GM12892 (cell line): ENCODE measurements at regions not wholly inside any gene's neighbourhood (a gene's known extent, or its start where the extent isn't known, plus 50 kb on each side); places are given as distances from the start of the nearest gene placed in this dataset.

Experiments used
- DNase-seq: peaks from one replicate; pipeline ENCODE4 v3.0.0; 2011; ENCODE audit not compliant: insufficient read length
- FAIRE-seq: peaks from 2 replicates; lab custom pipeline; 2011; peaks lifted over from hg19 to GRCh38; lab: Jason Lieb, UNC
- POLR2A ChIP-seq: IDR thresholded peaks from 2 replicates; pipeline ENCODE4 v1.6.1; 2011; ENCODE audit warnings: low read depth, low read length, control low read depth
- POLR2AphosphoS5 ChIP-seq: IDR thresholded peaks from 2 replicates; pipeline ENCODE4 v1.6.1; 2011; ENCODE audit warnings: low read depth, low read length, control low read depth
- TAF1 ChIP-seq: IDR thresholded peaks from 2 replicates; pipeline ENCODE4 v1.6.1; 2011; ENCODE audit warnings: low read depth, mild to moderate bottlenecking, control low read depth, low read length, borderline replicate concordance

GRCh38 chr4:155542415-155542814 lies 124.2 kb upstream of the GUCY1A1 start:
- no peak for DNase-seq
- no peak for FAIRE-seq
- no peak for TF ChIP-seq POLR2A
- TF ChIP-seq TAF1: no peak
- no peak for TF ChIP-seq POLR2AphosphoS5

- TF ChIP-seq POLR2AphosphoS5 (no peak), POLR2A (no peak), TAF1 (no peak)
- no peak for FAIRE-seq
- no peak for DNase-seq
Observed at GRCh38 chr4:155541716-155542115, 124.9 kb upstream of the GUCY1A1 start.

GRCh38 chr4:155540698-155541097 lies 126.0 kb upstream of the GUCY1A1 start:
- DNase-seq (no peak), FAIRE-seq (no peak)
- no peak for TF ChIP-seq POLR2AphosphoS5
- no peak for TF ChIP-seq POLR2A
- TF ChIP-seq TAF1: no peak

GRCh38 chr4:155539746-155540145 lies 126.9 kb upstream of the GUCY1A1 start:
- no peak for DNase-seq

GRCh38 chr4:155535802-155536454 lies 130.7 kb upstream of the GUCY1A1 start:
- FAIRE-seq (no peak), DNase-seq (no peak)
- TF ChIP-seq POLR2A (no peak), TAF1 (no peak), POLR2AphosphoS5 (no peak)

More at GRCh38 chr4:155539746-155540145, 126.9 kb upstream of the GUCY1A1 start:
- FAIRE-seq: no peak
- TF ChIP-seq POLR2A (no peak), TAF1 (no peak), POLR2AphosphoS5 (no peak)

- no peak for DNase-seq
- TF ChIP-seq TAF1: no peak
- TF ChIP-seq POLR2AphosphoS5: no peak
- no peak for TF ChIP-seq POLR2A
- no peak for FAIRE-seq
Observed at GRCh38 chr4:155532373-155533085, 134.1 kb upstream of the GUCY1A1 start.

- FAIRE-seq: no peak
- TF ChIP-seq POLR2AphosphoS5 (no peak), POLR2A (no peak), TAF1 (no peak)
- DNase-seq: no peak
Observed at GRCh38 chr4:155530857-155531256, 135.8 kb upstream of the GUCY1A1 start.

- no peak for FAIRE-seq
- TF ChIP-seq POLR2AphosphoS5 (no peak), POLR2A (no peak), TAF1 (no peak)
- no peak for DNase-seq
Observed at GRCh38 chr4:155530290-155530689, 136.4 kb upstream of the GUCY1A1 start.

GRCh38 chr4:155529716-155530115 lies 136.9 kb upstream of the GUCY1A1 start:
- DNase-seq: no peak
- TF ChIP-seq TAF1: no peak
- TF ChIP-seq POLR2A: no peak
- no peak for TF ChIP-seq POLR2AphosphoS5
- FAIRE-seq: no peak

GRCh38 chr4:155529272-155529671 lies 137.4 kb upstream of the GUCY1A1 start:
- FAIRE-seq (no peak), DNase-seq (no peak)
- no peak for TF ChIP-seq POLR2AphosphoS5
- TF ChIP-seq TAF1: no peak
- TF ChIP-seq POLR2A: no peak

GRCh38 chr4:155526452-155527169 lies 140.0 kb upstream of the GUCY1A1 start:
- FAIRE-seq (no peak), DNase-seq (no peak)
- no peak for TF ChIP-seq POLR2AphosphoS5
